ENCODE measurements at regions not wholly inside any gene's neighbourhood (a gene's known extent, or its start where the extent isn't known, plus 50 kb on each side); places are given as distances from the start of the nearest gene placed in this dataset.

DNA sequence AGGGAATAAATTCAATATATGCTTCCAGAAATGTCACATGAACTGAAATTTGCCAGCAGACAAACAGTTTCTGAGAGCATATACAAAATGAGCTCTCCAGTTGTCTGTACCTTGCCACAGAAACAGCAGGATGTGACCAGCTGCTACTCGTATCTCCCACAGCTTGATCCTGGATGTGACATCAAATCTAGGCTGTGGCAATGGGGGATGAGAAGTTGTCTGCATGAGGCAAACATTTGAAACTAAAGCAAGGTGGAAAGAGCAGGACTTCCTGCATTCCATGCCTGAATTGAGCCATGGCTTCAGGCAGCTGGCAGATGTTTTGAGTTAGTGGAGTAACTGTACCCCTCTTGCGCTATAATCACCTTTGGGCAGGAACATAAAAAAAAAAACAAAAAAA, 1724.0 kb downstream of the RPA4 start:
- no peak overlapping the region for H3K4me3 ChIP-seq (replicated peaks; ENCODE audit: low read depth, low read length)
- DNase-seq (ENCODE audit: low read depth), result no peak
- TF ChIP-seq, protein P1, sequence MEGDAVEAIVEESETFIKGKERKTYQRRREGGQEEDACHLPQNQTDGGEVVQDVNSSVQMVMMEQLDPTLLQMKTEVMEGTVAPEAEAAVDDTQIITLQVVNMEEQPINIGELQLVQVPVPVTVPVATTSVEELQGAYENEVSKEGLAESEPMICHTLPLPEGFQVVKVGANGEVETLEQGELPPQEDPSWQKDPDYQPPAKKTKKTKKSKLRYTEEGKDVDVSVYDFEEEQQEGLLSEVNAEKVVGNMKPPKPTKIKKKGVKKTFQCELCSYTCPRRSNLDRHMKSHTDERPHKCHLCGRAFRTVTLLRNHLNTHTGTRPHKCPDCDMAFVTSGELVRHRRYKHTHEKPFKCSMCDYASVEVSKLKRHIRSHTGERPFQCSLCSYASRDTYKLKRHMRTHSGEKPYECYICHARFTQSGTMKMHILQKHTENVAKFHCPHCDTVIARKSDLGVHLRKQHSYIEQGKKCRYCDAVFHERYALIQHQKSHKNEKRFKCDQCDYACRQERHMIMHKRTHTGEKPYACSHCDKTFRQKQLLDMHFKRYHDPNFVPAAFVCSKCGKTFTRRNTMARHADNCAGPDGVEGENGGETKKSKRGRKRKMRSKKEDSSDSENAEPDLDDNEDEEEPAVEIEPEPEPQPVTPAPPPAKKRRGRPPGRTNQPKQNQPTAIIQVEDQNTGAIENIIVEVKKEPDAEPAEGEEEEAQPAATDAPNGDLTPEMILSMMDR (IDR thresholded peaks at IDR 0.05; ENCODE audit: low read length, missing control alignments), result no peak

DNA sequence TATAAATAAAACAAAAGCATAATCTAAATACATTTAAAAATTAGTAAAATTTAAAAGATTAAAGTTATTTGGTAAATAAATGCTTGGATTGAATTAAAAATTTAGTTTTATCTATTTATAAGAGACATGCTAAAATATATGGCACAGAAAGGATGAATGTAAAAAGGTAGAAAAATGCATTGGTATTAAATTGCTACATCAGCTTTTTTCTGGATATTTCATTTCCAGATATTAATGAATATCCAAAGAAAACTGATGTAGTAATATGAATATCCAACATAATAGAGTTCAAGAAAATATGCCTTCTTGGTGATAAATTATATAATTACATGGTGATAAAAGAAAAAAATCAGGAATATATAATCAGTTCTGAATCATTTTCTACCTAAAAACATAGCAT, 1743.9 kb downstream of the RPA4 start:
- DNase-seq (ENCODE audit: low read depth), result no peak
- TF ChIP-seq, protein P1 (IDR thresholded peaks at IDR 0.05; ENCODE audit: low read length, missing control alignments), result no peak
- no peak overlapping the region for H3K4me3 ChIP-seq (replicated peaks; ENCODE audit: low read depth, low read length)

DNA sequence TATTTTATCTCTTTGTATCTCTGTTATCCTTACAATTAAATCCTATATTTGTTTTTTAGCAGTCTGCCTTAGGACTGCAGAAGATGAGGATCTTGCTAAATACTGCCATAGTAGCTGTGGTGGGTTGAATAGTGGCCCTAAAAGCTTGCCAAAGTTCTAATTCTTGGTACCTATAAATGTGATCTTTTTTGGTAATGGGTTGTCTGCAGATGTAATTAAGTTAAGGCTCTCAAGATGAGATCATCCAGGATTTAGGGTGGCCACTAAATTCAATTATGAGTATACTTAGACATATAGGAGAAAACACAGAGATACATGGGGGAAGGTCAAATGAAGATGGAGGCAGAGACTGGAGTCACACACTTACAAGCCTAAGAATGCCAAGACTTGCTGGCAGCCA, 1753.7 kb downstream of the RPA4 start:
- no peak overlapping the region for H3K4me3 ChIP-seq (replicated peaks; ENCODE audit: low read depth, low read length)
- TF ChIP-seq, protein P1 (IDR thresholded peaks at IDR 0.05; ENCODE audit: low read length, missing control alignments), result no peak
- DNase-seq (ENCODE audit: low read depth), result no peak

DNA sequence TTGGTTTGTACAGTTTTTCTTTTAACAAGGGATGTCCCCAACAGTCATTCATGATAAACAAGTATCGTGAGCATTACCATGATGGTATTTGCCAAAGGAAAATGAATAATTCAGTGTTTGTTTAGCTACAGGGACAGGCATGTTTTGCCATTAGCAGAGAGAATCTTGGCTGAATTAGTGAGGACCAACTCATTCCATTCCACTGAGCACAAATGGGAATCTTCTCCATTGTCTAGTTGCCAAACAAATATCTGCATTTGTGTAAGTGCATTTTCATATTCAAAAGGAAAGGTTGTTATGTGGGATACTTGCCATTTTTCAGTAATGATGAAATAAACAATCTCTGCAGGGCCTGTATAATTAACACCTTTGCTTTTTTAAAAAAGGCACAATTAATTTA, 1762.6 kb downstream of the RPA4 start:
- no peak overlapping the region for H3K4me3 ChIP-seq (replicated peaks; ENCODE audit: low read depth, low read length)

DNA sequence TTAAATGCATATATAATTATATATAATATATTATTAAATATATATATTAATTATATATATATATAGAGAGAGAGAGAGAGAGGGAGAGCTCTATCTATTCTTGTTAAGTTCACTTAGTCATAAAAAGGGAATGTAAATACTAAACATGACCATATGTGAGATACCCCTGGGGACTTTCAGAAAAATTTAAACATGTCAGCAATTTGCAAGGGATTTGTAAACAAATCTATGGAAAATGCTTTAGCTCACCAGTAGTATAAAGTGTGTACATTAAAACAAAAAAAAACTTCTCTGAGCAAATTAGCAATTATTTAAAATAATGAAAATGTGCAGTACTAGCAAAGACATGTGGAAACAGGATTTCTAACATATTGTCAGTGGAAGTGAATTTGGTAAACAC, 1755.5 kb downstream of the PCDH19 start:
- DNase-seq (ENCODE audit: low read depth), result no peak
- TF ChIP-seq, protein P1 (IDR thresholded peaks at IDR 0.05; ENCODE audit: low read length, missing control alignments), result no peak
- no peak overlapping the region for H3K4me3 ChIP-seq (replicated peaks; ENCODE audit: low read depth, low read length)

More for the DNA sequence above, 1762.6 kb downstream of the RPA4 start:
- TF ChIP-seq, protein P1 (IDR thresholded peaks at IDR 0.05; ENCODE audit: low read length, missing control alignments), result no peak
- no peak for DNase-seq (ENCODE audit: low read depth)

Data from fibroblast of pulmonary artery (primary cell).